ENCODE measurements at regions not wholly inside any gene's neighbourhood (a gene's known extent, or its start where the extent isn't known, plus 50 kb on each side); places are given as distances from the start of the nearest gene placed in this dataset.

GRCh38 chr3:145013931-145014330 lies 1042.3 kb downstream of the DIPK2A start:
- no peak for TF ChIP-seq CTCF (IDR thresholded peaks at IDR 0.05)
- TF ChIP-seq POLR2A (IDR thresholded peaks at IDR 0.05) = no peak
- no peak for TF ChIP-seq POLR2AphosphoS5 (IDR thresholded peaks at IDR 0.05; ENCODE audit: insufficient read depth in 1 of 2, low read depth in 1 of 2)
